Calu3 (cell line): ENCODE measurements at regions not wholly inside any gene's neighbourhood (a gene's known extent, or its start where the extent isn't known, plus 50 kb on each side); places are given as distances from the start of the nearest gene placed in this dataset.
"Not testable (repeated sequence)": the region's sequence is repeated elsewhere in the genome, so short reads cannot be mapped to it uniquely, and the experiment has no call there.

Source experiments
- BruUV-seq: library from RNA; stranded (reverse); fragments of 400-500 nt; replicated peaks from 2 replicates; lab custom pipeline; 2021; lab: Mats Ljungman, UMichigan
- CTCF ChIA-PET: fragments of 300-600 bp; sonication (Branson Sonifier 250); formaldehyde crosslinking; loops from one replicate; lab custom pipeline; 2022; ENCODE audit warnings: antibody characterized with exemption; lab: Charles Lee
- DNase-seq: peaks from one replicate; pipeline ENCODE4 v3.0.0; 2022
- H3K27ac Mint-ChIP-seq: one replicate; pipeline ENCODE4 v1.8.0; 2022; ENCODE audit warnings: mixed read lengths; ENCODE audit not compliant: unreplicated experiment
- H3K27me3 Mint-ChIP-seq: one replicate; pipeline ENCODE4 v1.8.0; 2022; ENCODE audit warnings: mixed read lengths; ENCODE audit not compliant: unreplicated experiment
- H3K36me3 Mint-ChIP-seq: one replicate; pipeline ENCODE4 v1.8.0; 2022; ENCODE audit warnings: mild to moderate bottlenecking, moderate library complexity, mixed read lengths; ENCODE audit not compliant: insufficient read depth, unreplicated experiment
- H3K4me1 Mint-ChIP-seq: one replicate; pipeline ENCODE4 v1.8.0; 2022; ENCODE audit warnings: mild to moderate bottlenecking, low read depth, mixed read lengths; ENCODE audit not compliant: unreplicated experiment
- H3K4me3 Mint-ChIP-seq: one replicate; pipeline ENCODE4 v1.8.0; 2022; ENCODE audit warnings: mild to moderate bottlenecking, low read depth, moderate library complexity, mixed read lengths; ENCODE audit not compliant: unreplicated experiment
- H3K9me3 Mint-ChIP-seq: one replicate; pipeline ENCODE4 v1.8.0; 2022; ENCODE audit warnings: low read depth, mixed read lengths; ENCODE audit not compliant: unreplicated experiment
- CTCF ChIP-seq: fragments of 200-600 bp; IDR thresholded peaks from one replicate; pipeline ENCODE4 v1.8.0; 2022; ENCODE audit warnings: antibody characterized with exemption; ENCODE audit not compliant: unreplicated experiment
- intact Hi-C: fragments of 100-400 bp; cut with micrococcal nuclease; formaldehyde crosslinking; loops from one replicate; pipeline ENCODE4 v1.10.0; 2022; ENCODE audit not compliant: unreplicated experiment

- CTCF ChIA-PET = no interaction called here
- peaks cover 5% of the 10 kb centered on the region for H3K4me1 Mint-ChIP-seq
- TF ChIP-seq CTCF = no peak
- BruUV-seq = no TSS peak
- no peak overlapping the region for H3K4me3 Mint-ChIP-seq
- H3K36me3 Mint-ChIP-seq = no peaks in the 10 kb centered on the region
- no peaks in the 10 kb centered on the region for H3K9me3 Mint-ChIP-seq
- intact Hi-C loops = no loop called here
- DNase-seq = no peak
- H3K27ac Mint-ChIP-seq = no peak overlapping the region
- H3K27me3 Mint-ChIP-seq = no peaks in the 10 kb centered on the region
Measured at GRCh38 chr5:84870369-84870768, 485.7 kb upstream of the EDIL3 start.

- intact Hi-C loops = no loop called here
- Mint-ChIP-seq H3K4me3 (no peak overlapping the region), H3K4me1 (peaks cover 5% of the 10 kb centered on the region), H3K27ac (no peak overlapping the region), H3K9me3 (no peaks in the 10 kb centered on the region), H3K36me3 (no peaks in the 10 kb centered on the region), H3K27me3 (no peaks in the 10 kb centered on the region)
- CTCF ChIA-PET = no interaction called here
- BruUV-seq = no TSS peak
- no peak for TF ChIP-seq CTCF
- no peak for DNase-seq
Measured at GRCh38 chr5:84869675-84870074, 485.0 kb upstream of the EDIL3 start.

GRCh38 chr5:84863936-84864335, 479.3 kb upstream of the EDIL3 start:
- H3K27ac Mint-ChIP-seq, H3K27me3 Mint-ChIP-seq, H3K4me3 Mint-ChIP-seq, CTCF ChIA-PET, intact Hi-C loops, BruUV-seq, H3K9me3 Mint-ChIP-seq, H3K36me3 Mint-ChIP-seq, DNase-seq, H3K4me1 Mint-ChIP-seq: not testable (repeated sequence)

- TF ChIP-seq CTCF = no peak
- H3K27ac Mint-ChIP-seq = no peak overlapping the region
- no peak for DNase-seq
- no peaks in the 10 kb centered on the region for H3K36me3 Mint-ChIP-seq
- intact Hi-C loops = no loop called here
- CTCF ChIA-PET = interaction anchor here (0.6 kb wide), 1 partner anchor 996 kb away, joined by 3 read pairs; no protein-coding TSS in a partner anchor
- BruUV-seq = no TSS peak
- H3K4me3 Mint-ChIP-seq = no peak overlapping the region
- H3K27me3 Mint-ChIP-seq = no peaks in the 10 kb centered on the region
- no peaks in the 10 kb centered on the region for H3K9me3 Mint-ChIP-seq
- H3K4me1 Mint-ChIP-seq = peaks cover 5% of the 10 kb centered on the region
Measured at GRCh38 chr5:84863020-84863419, 478.3 kb upstream of the EDIL3 start.

- DNase-seq = no peak
- Mint-ChIP-seq H3K4me1 (no peaks in the 10 kb centered on the region), H3K4me3 (no peak overlapping the region), H3K27me3 (no peaks in the 10 kb centered on the region), H3K27ac (no peak overlapping the region), H3K9me3 (no peaks in the 10 kb centered on the region), H3K36me3 (no peaks in the 10 kb centered on the region)
- intact Hi-C loops = no loop called here
- BruUV-seq = no TSS peak
- TF ChIP-seq CTCF = no peak
- CTCF ChIA-PET = interaction anchor here (0.6 kb wide), 1 partner anchor 997 kb away, joined by 3 read pairs; no protein-coding TSS in a partner anchor
Measured at GRCh38 chr5:84862132-84862531, 477.5 kb upstream of the EDIL3 start.
